Lung microvascular endothelial cell (primary cell): ENCODE measurements at regions not wholly inside any gene's neighbourhood (a gene's known extent, or its start where the extent isn't known, plus 50 kb on each side); places are given as distances from the start of the nearest gene placed in this dataset.

Experiments used
- DNase-seq, 2 donors: peaks; one replicate each; pipeline versions ENCODE4 v3.0.0 to v3.0.0-alpha.2; 2010; ENCODE audit warnings: low read depth in 2 of 2

DNA sequence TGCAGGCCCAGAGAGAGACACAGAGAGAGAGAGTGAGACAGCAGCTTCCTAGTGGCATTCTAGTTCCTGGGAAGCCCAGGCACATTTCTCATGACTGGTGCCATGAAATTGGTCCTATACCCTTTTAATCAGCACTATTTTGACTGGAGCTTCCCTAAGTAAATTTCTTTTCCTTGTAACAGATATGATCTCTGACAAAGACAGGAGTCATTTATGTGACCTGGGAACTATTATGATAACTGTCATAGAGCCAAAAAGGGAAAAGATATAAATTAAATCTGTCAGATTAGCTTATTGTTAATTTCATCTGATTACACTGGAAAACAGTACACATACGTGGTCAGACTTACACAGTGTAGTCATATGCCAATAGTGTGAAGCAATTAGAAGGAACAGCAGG, 161.3 kb upstream of the HNRNPA3 start:
- DNase-seq: no peak

DNA sequence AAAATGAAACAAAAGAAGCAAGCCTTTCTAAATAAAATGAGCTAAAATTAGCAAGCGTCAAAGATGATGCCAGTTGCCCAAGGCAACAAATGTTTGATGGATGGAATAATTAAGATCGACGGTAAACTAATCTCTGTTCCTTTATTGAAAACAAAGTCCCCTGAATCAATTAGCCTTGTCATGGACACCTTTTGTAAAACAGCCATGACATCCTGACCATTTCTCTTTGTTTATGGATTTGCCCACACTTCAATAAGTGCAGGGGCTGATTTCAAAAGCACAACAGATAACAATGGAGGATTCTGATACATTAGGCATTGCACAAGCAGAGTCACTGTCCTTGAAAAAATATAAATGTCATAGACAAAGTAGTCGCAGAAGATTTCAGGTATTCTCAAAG, 160.1 kb upstream of the HNRNPA3 start:
- DNase-seq: no peak

DNA sequence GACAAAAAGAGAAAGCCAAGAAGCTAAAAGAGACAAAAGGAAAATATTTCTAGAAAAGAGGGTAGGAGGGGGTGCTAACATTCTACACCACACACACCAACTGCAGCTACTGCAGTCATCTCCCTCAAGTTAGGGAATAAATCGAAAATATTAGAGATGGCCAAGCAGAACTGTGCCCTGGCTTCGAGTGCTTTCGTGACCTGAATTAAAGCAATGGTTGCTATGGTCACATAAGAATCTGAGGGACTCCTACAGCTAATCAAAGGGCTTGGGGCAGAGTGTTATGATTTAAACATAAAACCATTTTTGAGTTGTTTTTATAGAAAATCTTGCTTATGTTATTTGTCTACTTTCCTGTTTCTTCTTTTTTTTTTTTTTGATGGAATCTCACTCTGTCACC, 159.6 kb upstream of the HNRNPA3 start:
- no peak for DNase-seq

DNA sequence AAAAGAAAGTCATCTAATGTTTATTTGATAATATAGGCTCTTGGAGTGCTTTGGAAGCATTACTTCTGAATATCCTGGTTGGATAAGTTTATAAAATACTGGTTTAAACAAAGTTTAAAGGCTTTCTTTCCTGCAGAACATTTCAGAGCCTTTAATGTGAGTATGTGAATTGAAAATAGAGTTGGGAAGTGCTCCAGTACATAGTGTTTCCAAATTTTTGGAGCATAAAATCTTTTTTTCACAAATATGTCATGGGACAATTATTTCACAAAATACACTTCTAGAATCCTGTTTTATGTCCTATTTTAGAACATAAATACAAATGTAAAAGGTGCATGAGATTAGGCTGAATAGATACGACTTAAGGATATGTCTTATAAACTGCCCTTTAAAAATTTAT, 158.9 kb upstream of the HNRNPA3 start:
- no peak for DNase-seq

DNA sequence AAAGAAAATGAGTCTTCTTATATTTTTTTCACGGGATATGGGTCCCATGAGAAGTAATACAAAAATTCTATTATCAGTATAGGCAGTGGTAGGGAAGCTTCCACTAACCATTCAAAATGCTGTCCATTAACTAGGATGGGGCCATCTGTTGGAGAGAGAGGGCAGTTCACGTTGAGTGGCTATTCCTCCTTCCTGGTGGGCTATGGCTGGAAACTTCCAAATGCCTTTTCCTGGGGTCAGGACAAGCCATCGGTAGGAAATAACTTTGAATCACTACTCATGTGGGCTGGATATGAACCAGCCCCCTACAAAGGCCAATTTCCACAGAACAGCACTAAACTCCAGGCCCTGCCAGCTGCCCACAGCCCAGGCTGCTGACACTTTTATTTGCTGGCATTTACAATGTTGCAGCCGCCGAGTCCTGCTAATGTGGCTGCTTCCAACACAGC, 156.1 kb upstream of the HNRNPA3 start:
- peak in 1 of 2 donors; percentile 80 for DNase-seq

DNA sequence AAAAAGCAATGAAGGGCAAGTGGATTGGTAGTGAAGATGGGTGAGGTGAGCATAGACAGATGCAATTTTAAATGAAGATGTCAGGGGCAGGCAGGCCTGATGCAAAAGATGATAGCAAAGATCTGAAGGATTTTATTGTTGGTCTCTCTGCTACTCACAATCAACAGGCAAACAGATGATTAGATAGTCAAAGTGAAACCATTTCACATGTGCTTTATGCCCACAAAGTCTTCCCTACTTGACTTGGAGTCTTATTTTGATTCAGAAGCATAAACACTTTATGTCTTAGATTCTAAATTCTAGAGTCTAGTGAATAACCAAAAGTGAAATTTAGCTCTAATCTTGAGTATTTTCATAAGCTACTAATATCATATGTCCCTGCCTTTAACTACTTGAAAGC, 153.8 kb upstream of the HNRNPA3 start:
- DNase-seq: no peak

DNA sequence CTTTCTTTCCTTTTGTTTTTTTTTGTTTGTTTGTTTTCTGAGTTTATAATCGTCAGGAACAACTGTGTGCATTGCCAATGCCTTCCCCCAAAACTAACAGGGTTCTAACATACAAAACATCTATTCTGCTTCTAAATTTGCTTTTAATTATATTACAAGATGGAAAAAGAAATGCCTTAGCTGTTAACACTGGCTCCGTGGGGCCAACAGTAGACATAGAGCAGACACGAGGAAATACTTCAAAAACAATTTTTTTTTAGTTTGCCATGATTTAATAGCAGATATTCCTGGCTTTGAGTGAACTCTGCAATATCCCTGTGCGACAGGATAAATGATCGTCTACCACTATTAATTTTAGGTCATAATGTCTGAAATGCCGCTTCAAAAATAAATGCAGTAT, 153.3 kb upstream of the HNRNPA3 start:
- DNase-seq: no peak

DNA sequence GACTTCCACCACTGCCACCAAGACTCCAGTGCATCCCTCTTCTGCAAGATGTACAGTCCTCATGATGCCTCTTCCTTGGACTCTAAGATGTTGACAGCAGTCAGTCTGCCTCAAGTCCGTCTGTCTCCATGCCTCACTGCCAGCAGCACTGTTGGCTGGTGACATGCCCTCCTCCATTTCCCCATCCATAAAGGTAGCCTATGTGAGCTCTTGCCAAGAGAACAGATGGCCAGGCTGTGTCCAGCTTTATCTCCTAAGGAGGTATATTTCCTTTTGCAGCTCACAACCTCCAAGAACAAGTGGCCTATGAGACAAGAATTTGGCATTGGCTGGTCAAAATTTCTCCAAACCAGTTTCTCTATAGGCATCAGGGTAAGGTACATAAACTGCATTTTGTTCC, 149.3 kb upstream of the HNRNPA3 start:
- no peak for DNase-seq

DNA sequence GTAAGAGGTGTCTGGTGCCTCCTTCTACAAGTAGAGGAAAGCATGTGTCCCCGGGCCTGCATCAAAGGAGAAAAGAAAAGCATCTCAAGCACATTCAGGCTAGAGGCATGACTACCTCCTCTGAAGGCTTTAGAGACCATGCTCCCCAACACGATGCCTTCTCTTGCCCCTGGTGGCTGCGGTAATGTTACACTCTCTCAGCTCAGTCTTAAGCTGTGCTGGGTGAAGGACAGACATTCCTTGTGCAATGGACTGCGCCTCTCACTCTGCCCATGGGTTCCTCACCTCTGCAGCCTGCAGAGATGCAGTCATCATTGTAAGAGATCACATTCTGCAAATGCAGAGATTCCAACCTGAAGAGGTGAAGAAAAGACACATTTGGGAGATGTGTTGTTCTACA, 148.2 kb upstream of the HNRNPA3 start:
- DNase-seq: no peak

DNA sequence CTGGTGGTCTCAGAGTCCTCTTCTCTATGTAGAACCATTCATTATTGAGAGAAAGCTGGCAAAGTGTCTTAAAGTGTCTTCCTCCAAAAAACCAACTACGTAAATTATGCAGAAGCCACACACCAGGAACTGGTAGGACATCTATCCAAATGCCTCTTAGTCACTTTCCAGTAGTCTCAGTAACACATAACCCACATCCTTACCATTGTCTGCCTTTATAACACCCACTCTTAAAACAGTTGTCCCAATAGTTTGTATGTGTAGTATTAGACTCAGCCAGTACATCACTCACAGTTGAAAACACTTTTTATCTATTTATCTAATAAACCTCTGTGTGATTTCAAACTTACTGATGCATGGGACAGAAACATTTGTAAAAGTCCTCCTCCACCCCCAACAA, 143.6 kb upstream of the HNRNPA3 start:
- no peak for DNase-seq

DNA sequence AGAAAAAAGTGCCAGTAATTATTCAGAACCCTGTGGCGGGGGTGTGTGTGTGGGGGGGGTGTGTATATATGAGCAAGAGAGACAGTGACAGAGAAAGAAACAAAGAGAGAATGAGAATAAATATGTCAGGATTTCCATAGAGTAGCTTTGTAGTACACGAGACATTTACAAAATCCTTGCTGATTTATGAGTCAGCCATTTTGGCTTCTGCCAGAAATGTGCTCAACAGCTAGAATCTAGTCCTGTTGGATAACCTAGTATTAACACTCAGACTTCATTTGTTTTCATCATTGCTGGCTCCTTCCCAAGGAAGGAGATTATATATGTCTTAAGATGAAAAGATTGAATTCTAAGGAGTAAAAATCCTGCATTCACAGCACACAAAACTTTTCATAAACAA, 140.5 kb upstream of the HNRNPA3 start:
- DNase-seq: no peak

DNA sequence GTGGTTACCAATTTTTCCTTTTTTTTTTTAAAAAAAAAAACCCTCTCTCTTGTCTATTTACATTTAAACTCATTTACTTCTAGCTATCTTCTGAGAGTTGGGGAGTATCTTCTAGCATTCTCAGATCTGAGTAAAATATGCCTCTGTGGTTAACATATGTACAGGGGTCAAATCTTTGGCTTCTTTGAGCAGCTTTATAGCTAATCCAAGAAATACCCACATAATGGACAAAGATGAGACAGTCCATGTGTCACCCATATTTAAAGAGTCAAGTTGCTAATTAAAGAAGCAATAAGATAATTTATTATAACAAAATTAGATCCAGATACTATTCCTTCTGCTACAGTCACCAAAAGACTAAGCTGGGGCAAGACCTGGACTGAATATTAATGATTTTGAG, 139.0 kb upstream of the HNRNPA3 start:
- no peak for DNase-seq

DNA sequence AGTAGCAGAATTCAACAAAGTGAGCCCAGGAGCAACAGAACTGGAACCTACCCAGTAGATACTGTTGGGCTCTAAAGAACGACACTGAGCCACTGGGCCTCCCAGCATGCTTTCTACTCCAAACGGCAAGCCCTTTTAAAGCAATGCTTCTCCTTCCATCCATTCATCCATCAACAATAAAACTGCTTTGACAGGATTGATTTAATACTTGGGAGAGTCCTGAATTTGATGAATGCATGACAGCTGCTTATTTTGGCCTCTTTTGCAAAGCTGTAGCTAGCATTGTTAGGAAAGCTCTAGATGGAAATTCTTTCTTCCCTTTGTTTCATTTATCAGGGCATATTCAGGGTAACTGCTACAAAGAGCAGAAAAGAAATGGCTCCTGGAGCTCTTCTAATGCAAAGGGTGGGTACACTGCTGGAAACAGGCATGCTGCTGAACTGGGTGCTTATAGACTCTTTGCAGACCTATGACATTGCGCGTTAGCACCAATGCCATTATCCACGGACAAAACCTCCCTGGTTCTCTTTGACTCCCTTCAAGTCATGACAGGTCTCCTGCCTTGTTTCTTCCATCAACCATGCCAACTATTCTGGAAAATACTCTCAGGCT, 138.4 kb upstream of the HNRNPA3 start:
- no peak for DNase-seq

DNA sequence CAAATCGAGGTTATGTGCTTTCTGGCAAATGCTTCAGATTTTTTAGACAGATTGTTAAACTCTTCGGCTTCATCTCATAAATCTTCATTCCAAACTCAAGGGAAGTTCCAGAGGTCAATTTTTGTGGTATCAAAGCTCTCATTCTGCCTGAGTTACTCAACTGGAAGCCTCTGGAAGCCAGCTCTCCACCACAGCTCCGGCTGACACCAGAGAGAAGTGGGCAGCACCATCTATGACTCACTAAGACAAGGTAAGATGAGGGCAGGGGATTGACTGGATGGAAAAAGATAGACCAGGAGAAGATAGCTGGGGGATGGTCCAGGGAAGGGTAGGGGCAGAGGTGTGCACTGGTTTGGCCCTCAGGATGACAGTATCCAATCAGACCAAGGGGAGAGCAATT, 137.3 kb upstream of the HNRNPA3 start:
- no peak for DNase-seq

DNA sequence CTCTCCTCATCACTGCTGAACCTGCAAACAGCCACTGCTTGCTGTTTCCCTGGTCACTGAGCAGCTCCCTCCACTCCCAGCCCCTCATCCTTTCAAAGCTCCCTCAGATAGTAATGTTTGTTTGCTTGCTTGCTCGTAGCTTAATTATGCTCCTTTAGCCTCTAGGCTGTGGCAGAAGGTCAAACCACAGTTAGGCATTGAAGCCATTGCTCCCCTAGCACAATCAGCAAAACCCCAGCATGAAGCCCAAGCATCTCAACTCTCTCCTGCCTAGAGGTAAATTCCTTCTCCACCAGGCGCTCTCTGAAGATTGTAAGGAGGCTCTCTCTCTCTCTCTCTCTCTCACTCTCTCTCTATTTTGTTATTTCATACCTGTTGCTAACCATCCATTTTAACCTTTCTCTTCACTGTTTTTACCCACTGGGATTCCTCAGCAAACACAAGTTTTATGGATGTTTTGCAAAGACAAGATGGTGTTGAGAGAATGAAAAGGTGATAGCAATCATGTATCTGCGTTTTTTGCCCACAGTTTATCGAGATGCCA, 135.9 kb upstream of the HNRNPA3 start:
- DNase-seq: no peak

DNA sequence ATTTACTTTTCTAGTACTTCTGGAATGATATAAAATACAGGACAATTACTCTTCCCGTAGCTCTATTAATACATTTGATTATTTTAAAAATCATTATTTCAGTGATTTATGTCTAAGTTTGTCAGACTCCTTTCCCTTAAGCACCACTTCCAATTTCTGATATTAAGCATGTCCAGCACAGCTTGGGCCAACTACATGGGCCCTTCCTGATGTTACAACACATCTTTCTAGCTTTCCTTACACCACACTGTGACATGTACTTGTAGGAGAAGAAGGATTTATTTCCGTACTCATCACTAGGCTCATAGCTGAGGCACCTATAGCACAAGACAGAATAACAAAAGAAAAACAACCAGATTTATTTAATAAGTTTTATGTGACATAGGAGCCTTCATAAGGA, 134.8 kb upstream of the HNRNPA3 start:
- no peak for DNase-seq

DNA sequence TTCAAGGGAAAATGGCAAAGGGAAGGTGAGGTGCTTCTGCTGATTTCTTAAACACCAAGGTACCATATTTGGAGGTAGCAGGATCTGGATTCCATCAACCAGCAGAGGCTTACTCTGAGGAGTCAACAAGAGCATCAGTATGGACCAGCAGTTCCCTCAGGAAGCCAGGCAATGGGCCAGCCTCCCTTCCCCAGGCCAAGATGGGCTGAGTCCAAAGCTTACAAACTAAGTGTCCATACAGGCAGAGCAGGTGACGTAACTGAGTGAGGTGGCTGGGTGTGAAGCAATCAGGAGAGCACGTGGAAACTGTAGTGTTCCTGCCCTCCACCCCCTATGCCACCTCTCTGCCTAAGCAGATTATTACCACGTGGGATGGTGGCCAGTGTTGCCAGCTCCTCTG, 134.2 kb upstream of the HNRNPA3 start:
- peak in 1 of 2 donors; percentile 70 for DNase-seq

DNA sequence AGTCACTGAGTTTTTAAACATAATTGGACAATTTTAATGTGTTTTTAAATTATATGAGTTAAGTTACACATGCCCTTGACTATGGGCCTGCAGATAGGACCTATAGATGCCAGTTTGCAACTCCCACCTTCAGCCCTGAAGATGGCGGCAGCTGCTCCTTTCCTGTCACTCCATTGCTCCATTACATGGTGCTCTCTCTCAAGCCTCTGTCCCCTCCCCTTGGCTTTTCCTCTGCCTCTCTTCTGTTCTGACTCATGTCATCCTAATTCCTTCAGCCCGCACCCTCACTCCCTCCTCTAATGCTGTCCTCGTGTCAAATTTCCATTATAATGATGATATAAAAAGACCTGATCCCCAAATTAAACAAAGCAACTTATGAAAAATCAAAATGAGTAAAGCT, 133.7 kb upstream of the HNRNPA3 start:
- DNase-seq: no peak

DNA sequence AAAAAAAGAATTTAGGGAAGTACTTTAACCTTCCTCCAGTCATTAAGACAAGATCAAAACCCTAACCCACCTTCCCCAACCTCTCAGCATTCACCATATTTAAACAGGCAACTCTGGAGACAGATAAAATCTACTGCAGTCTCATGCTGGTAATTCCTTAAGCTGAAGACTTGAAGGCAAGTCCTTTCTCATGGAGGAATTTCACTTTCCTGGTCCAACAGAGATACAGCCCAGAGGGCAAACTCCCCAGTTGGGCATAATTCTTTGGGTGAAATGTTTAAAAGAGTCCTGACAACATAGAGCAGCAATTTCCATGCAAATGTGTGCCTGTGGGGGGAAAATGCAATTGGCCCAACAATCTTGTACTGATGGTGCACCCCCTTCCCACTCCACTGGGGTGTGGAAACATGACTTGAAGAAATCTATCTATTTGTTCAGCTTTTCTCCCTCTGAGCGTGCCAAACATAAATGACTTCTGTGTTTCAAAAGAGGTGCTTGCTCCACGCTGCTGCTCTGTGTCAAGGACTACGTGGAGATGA, 131.8 kb upstream of the HNRNPA3 start:
- DNase-seq: no peak

DNA sequence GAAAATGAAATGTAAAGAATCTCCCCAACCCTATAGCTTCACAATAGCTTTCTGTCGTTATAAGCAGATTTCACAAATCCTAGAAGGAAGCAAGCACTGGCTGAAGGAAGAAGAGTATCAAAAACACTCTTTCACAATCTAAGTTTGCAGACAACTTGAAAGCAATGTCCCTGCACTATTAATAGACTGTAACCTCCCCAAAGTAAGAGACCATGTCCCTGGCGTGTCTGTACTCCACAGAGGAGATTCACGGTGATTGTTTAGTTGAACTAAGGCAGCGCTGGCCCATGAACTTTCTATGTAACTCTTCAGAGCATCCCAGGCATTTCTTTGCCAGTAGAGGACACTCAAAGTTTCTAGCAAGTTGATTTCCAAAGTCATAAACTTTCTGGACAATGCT, 128.0 kb upstream of the HNRNPA3 start:
- DNase-seq: no peak

DNA sequence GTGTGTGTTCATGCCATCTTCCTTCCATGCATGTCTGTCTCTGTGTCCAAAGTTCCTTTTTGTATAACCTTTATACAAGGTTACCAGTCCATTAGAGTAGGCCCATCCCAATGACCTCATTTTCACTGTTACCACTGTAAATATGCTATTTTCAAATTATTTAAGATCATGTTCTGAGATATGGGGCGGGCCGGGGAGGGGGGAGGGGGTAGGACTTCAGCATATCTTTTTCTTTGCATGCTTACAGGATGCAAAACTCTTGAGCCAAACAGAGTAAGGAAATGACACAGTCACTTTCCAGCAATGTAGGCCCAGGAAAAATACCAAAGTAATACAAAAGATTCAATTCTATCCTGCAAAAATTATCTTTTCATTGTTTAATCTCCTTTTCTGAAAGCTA, 124.1 kb upstream of the HNRNPA3 start:
- DNase-seq: peak in 1 of 2 donors; percentile 41

DNA sequence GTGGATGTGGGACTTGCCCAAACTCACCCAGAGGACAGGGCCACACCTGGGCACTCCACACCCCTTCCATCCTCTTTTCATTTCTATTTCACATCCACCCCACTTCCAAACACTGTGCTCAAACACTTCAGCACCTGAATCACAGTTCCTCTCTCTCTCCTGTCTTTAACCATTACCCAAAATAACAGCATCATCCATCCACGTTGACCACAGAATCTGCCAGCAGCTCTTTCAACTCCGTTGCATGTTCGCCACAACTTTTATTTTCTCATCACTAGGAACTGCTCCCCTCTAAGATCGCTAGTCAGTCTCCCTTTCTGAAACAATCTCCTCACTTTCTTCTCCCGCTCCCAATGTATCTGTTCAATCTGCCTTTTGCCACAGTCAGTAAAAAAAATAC, 121.6 kb upstream of the HNRNPA3 start:
- DNase-seq: no peak

DNA sequence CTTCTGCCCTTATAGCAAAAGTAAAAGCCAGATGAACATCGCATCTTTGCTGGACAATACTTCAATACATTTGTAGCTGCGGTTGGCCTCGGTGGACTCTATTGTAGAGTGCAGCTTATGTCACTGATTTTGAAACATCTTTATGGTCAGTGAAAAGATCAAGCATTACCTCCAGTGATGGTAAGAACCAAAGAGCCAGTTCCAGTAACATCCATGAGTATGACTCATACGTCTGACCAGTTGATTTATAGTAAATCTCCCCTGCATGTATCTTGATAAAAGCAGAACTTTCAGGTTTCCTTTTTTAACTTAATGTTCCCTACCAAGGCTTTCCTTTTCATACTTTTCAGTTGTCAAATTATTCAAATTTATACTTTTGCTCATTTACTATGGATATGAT, 119.2 kb upstream of the HNRNPA3 start:
- no peak for DNase-seq
